ENCODE measurements at regions not wholly inside any gene's neighbourhood (a gene's known extent, or its start where the extent isn't known, plus 50 kb on each side); places are given as distances from the start of the nearest gene placed in this dataset.
"Not testable (repeated sequence)": the region's sequence is repeated elsewhere in the genome, so short reads cannot be mapped to it uniquely, and the experiment has no call there.

DNA sequence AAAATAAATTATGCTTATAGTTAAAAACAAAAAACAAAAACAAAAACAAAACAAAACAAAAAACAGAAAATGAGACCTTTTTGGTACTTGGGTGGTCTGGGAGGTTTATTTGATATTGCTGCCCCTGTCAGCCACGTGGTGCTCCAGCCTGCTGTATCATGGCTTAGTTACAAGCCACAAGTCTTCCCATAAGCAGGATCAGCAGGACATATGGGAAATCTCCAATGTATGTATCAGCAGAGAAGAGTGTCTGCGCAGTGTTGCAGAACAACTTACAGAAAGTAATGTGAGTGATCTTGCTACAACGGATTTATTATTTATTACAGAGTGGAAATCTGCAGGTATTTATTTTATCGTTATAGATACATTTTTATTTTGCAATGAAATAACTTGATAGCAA lies 423.0 kb upstream of the TMPRSS15 start:
- Histone ChIP-seq H3K4me3 (ENCODE audit: low read depth, low read length) (no peak overlapping the region), H3K27ac (ENCODE audit: low read depth, low read length) (no peak overlapping the region), H3K9me3 (ENCODE audit: control insufficient read depth, insufficient read depth, low read length) (peaks cover 9% of the 10 kb centered on the region), H3K27me3 (ENCODE audit: control insufficient read depth, insufficient read depth, low read length) (no peaks in the 10 kb centered on the region)
- CTCF ChIA-PET: no interaction called here
- DNase-seq (ENCODE audit: low read depth, low spot score): no peak
- TF ChIP-seq, protein P1, sequence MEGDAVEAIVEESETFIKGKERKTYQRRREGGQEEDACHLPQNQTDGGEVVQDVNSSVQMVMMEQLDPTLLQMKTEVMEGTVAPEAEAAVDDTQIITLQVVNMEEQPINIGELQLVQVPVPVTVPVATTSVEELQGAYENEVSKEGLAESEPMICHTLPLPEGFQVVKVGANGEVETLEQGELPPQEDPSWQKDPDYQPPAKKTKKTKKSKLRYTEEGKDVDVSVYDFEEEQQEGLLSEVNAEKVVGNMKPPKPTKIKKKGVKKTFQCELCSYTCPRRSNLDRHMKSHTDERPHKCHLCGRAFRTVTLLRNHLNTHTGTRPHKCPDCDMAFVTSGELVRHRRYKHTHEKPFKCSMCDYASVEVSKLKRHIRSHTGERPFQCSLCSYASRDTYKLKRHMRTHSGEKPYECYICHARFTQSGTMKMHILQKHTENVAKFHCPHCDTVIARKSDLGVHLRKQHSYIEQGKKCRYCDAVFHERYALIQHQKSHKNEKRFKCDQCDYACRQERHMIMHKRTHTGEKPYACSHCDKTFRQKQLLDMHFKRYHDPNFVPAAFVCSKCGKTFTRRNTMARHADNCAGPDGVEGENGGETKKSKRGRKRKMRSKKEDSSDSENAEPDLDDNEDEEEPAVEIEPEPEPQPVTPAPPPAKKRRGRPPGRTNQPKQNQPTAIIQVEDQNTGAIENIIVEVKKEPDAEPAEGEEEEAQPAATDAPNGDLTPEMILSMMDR (IDR thresholded peaks at IDR 0.05; ENCODE audit: low read depth, low read length): no peak
- POLR2A ChIA-PET: no interaction called here

DNA sequence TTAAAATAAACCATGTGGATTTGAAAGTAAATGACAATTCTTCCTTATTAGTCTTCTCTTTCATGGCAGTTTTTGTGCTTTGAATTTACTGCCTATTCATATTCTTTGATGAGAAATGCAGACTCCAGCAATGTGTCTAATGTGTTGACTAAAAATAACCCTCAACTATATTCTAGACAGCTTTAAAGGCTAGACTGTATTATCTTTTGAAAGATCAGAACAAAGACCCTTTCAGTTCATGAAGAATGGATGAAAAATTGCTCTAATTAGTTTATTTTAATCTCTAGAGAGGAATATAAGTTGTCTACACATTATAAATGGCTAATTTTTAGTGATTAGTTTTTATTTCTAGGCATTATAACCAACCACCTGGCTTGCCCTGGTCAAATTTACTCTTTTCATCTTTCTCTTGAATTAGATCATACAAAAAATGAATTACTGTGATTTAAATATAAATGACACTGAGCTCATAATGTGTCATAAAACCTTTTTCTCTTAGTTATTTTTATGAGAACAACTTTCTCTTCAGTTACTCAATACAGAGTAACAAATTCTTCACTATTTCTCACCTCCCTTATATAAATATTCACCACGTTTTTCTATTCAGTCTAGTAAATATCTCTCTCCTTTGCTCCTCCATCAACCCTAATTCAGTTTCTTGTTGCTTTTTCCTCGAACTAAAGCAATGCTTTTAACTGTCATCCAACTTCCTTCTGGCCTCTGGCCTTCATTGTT lies 428.5 kb upstream of the TMPRSS15 start:
- no peak for DNase-seq (ENCODE audit: low read depth, low spot score)
- CTCF ChIA-PET: no interaction called here
- POLR2A ChIA-PET: no interaction called here
- TF ChIP-seq, protein P1 (IDR thresholded peaks at IDR 0.05; ENCODE audit: low read depth, low read length): no peak
- Histone ChIP-seq H3K27me3 (ENCODE audit: control insufficient read depth, insufficient read depth, low read length) (no peaks in the 10 kb centered on the region), H3K27ac (ENCODE audit: low read depth, low read length) (no peak overlapping the region), H3K4me3 (ENCODE audit: low read depth, low read length) (no peak overlapping the region), H3K9me3 (ENCODE audit: control insufficient read depth, insufficient read depth, low read length) (peaks cover 9% of the 10 kb centered on the region)

DNA sequence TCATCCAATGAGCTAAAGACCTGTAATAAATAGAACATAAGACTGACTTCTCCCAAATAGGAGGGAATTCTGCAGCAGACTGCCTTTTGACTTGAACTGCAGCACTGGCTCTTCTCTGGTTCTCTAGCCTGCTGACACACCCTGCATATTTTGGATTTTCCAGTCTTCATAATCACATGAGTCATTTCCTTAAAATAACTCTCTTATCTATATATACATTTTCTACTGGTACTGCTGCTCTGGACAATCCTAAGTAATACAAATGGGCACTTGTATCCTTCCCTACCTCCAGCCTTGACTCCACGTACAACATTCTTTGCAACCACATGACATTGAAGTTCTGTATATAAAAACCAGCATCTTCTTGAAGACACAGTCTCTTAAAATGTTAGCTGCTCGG lies 429.4 kb upstream of the TMPRSS15 start:
- H3K4me3 ChIP-seq (ENCODE audit: low read depth, low read length): no peak overlapping the region
- TF ChIP-seq, protein P1 (IDR thresholded peaks at IDR 0.05; ENCODE audit: low read depth, low read length): no peak
- ChIA-PET POLR2A (no interaction called here), CTCF (no interaction called here)
- no peak overlapping the region for H3K27ac ChIP-seq (ENCODE audit: low read depth, low read length)
- no peaks in the 10 kb centered on the region for H3K27me3 ChIP-seq (ENCODE audit: control insufficient read depth, insufficient read depth, low read length)
- DNase-seq (ENCODE audit: low read depth, low spot score): no peak
- peaks cover 9% of the 10 kb centered on the region for H3K9me3 ChIP-seq (ENCODE audit: control insufficient read depth, insufficient read depth, low read length)

DNA sequence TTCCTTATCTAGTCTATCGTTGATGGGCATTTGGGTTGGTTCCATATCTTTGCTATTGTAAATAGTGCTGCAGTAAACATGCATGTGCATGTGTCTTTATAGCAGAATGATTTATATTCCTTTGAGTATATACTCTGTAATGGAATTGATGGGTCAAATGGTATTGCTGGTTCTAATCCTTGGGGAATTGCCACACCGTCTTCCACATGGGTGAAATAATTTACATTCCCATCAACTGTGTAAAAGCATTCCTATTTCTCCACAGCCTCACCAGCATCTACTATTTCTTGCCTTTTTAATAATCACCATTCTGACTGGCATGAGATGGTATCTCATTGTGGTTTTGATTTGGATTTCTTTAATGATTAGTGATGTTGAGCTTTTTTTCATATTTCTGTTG lies 430.5 kb upstream of the TMPRSS15 start:
- CTCF ChIA-PET: not testable (repeated sequence)

DNA sequence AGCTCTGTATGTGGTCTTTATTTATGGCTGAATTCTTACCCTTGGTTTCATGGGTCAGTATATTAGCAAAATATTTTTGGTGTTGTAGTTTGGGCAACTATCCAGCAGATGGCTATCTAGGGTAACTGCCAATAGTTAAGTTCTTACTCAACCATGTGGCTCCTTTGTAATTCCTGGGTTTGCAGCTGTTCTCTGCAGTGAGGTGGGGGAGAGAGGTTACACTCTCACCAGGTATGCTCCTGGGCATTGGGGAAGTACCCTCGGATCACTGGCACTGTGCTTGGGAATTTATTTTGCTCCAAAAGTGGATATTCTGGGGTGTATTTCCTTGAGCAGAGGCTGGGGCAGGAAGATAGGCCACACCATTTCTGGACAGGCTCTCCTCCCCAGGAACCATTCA lies 436.7 kb upstream of the TMPRSS15 start:
- TF ChIP-seq, protein P1 (IDR thresholded peaks at IDR 0.05; ENCODE audit: low read depth, low read length): no peak
- H3K27me3 ChIP-seq (ENCODE audit: control insufficient read depth, insufficient read depth, low read length): no peaks in the 10 kb centered on the region
- DNase-seq (ENCODE audit: low read depth, low spot score): no peak
- no peak overlapping the region for H3K27ac ChIP-seq (ENCODE audit: low read depth, low read length)
- H3K9me3 ChIP-seq (ENCODE audit: control insufficient read depth, insufficient read depth, low read length): peaks cover 4% of the 10 kb centered on the region; the same call in 1 of the 2 replicates
- no peak overlapping the region for H3K4me3 ChIP-seq (ENCODE audit: low read depth, low read length)
- ChIA-PET POLR2A (no interaction called here), CTCF (no interaction called here)

More for the DNA sequence above, 430.5 kb upstream of the TMPRSS15 start:
- DNase-seq (ENCODE audit: low read depth, low spot score); H3K27me3 ChIP-seq (ENCODE audit: control insufficient read depth, insufficient read depth, low read length); H3K27ac ChIP-seq (ENCODE audit: low read depth, low read length); POLR2A ChIA-PET; H3K4me3 ChIP-seq (ENCODE audit: low read depth, low read length); H3K9me3 ChIP-seq (ENCODE audit: control insufficient read depth, insufficient read depth, low read length): not testable (repeated sequence)

DNA sequence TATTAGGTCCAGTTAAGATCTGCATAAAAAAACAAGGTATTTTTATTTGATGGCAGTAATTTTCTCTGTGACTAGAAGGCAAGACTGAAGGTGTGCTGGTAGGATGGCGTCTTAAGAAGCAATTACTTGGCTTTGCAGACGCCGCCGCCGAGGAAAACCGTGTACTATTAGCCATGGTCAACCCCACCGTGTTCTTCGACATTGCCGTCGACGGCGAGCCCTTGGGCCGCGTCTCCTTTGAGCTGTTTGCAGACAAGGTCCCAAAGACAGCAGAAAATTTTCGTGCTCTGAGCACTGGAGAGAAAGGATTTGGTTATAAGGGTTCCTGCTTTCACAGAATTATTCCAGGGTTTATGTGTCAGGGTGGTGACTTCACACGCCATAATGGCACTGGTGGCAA lies 454.0 kb upstream of the TMPRSS15 start:
- CTCF ChIA-PET; POLR2A ChIA-PET; H3K4me3 ChIP-seq (ENCODE audit: low read depth, low read length); H3K27me3 ChIP-seq (ENCODE audit: control insufficient read depth, insufficient read depth, low read length); DNase-seq (ENCODE audit: low read depth, low spot score); H3K27ac ChIP-seq (ENCODE audit: low read depth, low read length); H3K9me3 ChIP-seq (ENCODE audit: control insufficient read depth, insufficient read depth, low read length): not testable (repeated sequence)

Data from AG04450 (cell line).